Astrocyte (in vitro differentiated cells and primary cell): ENCODE measurements at regions not wholly inside any gene's neighbourhood (a gene's known extent, or its start where the extent isn't known, plus 50 kb on each side); places are given as distances from the start of the nearest gene placed in this dataset.

Experiments used
- EZH2 ChIP-seq: IDR thresholded peaks from 2 replicates; pipeline ENCODE4 v1.6.1; 2012; ENCODE audit warnings: mild to moderate bottlenecking, low read length, inconsistent platforms; ENCODE audit not compliant: insufficient read depth
- TF ChIP-seq, protein P1 (sequence below): IDR thresholded peaks from 2 replicates; pipeline ENCODE4 v1.5.1; 2011; ENCODE audit warnings: low read depth, mild to moderate bottlenecking, inconsistent platforms, low read length, moderate library complexity; ENCODE audit not compliant: insufficient read depth

DNA sequence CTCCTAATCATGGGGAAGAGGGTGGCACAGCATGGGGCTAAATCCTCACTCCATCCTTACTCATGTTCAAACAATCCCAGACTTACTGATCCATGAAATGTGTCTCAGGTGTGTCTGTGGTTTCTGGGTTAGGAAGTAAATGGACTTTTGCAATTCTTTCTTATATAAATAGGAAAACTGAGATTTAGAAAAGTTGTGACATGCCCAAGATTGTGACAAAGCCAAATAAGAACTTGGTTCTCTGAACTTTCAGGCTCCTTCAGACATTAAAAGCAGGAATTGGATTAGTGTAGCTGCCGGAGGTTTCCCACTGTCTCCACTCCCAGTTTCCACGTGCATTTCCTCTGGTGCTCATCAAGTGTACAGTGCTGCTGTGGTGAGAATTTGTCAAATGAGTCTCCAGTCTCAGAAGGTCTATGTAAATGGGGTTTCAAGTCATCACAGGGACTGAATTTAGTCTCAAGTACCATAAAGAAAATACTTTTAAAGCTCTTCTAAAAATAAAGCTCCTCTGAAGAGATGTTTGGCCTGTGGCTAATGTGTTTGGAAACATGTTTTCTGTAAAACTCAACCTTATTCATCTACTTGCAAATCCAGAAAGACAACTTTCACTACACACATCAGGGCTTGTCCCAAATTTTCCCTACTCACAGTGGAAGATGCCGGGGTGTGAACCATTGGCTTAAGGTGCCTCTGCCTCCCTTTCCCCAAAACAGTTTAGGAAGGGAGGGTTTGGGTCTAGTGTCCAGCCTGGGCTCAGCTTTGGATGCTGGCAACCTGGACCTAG is 115.2 kb downstream of the NGF start:
- TF ChIP-seq, protein P1, sequence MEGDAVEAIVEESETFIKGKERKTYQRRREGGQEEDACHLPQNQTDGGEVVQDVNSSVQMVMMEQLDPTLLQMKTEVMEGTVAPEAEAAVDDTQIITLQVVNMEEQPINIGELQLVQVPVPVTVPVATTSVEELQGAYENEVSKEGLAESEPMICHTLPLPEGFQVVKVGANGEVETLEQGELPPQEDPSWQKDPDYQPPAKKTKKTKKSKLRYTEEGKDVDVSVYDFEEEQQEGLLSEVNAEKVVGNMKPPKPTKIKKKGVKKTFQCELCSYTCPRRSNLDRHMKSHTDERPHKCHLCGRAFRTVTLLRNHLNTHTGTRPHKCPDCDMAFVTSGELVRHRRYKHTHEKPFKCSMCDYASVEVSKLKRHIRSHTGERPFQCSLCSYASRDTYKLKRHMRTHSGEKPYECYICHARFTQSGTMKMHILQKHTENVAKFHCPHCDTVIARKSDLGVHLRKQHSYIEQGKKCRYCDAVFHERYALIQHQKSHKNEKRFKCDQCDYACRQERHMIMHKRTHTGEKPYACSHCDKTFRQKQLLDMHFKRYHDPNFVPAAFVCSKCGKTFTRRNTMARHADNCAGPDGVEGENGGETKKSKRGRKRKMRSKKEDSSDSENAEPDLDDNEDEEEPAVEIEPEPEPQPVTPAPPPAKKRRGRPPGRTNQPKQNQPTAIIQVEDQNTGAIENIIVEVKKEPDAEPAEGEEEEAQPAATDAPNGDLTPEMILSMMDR, result no peak
- TF ChIP-seq EZH2, result no peak
